Thymus (tissue), 11 donors: ENCODE measurements at regions not wholly inside any gene's neighbourhood (a gene's known extent, or its start where the extent isn't known, plus 50 kb on each side); places are given as distances from the start of the nearest gene placed in this dataset.

Experiments
- DNase-seq, 9 donors: peaks; one replicate each; pipeline ENCODE4 v3.0.0-alpha.2; 2013; ENCODE audit warnings: low spot score in 9 of 9, low read depth in 6 of 9, missing footprints in 1 of 9
- H3K27ac ChIP-seq, 2 donors: one replicate each; pipeline ENCODE4 v1.5.1; 2013; ENCODE audit warnings: control low read depth in 1 of 2, low read depth in 1 of 2, low read length in 1 of 2, mild to moderate bottlenecking in 1 of 2, moderate library complexity in 1 of 2
- H3K27me3 ChIP-seq, 2 donors: one replicate each; pipeline ENCODE4 v1.5.1; 2013; ENCODE audit warnings: low read length in 1 of 2; ENCODE audit not compliant: control insufficient read depth in 2 of 2, insufficient read depth in 1 of 2
- H3K36me3 ChIP-seq, 2 donors: one replicate each; pipeline ENCODE4 v1.5.1; 2013; ENCODE audit warnings: low read length in 1 of 2, mild to moderate bottlenecking in 1 of 2, moderate library complexity in 1 of 2; ENCODE audit not compliant: control insufficient read depth in 2 of 2, insufficient read depth in 2 of 2
- H3K4me1 ChIP-seq, 2 donors: one replicate each; pipeline ENCODE4 v1.5.1; 2013; ENCODE audit warnings: low read length in 2 of 2; ENCODE audit not compliant: control insufficient read depth in 2 of 2, insufficient read depth in 2 of 2
- H3K4me3 ChIP-seq, 2 donors: one replicate each; pipeline ENCODE4 v1.5.1; 2013; ENCODE audit warnings: low read length in 2 of 2, control low read depth in 1 of 2, mild to moderate bottlenecking in 1 of 2
- H3K9me3 ChIP-seq, 2 donors: one replicate each; pipeline ENCODE4 v1.5.1; 2013; ENCODE audit warnings: low read length in 1 of 2, mild to moderate bottlenecking in 1 of 2; ENCODE audit not compliant: control insufficient read depth in 2 of 2, insufficient read depth in 1 of 2
- WGBS: extraction: QIAGEN DNeasy Blood & Tissue Kit; methylation state at CpG from one replicate; pipeline ENCODE4 v1.1.7; 2013; 5-methylcytosine and 5-hydroxymethylcytosine counted together
- donor health status: healthy.

DNA sequence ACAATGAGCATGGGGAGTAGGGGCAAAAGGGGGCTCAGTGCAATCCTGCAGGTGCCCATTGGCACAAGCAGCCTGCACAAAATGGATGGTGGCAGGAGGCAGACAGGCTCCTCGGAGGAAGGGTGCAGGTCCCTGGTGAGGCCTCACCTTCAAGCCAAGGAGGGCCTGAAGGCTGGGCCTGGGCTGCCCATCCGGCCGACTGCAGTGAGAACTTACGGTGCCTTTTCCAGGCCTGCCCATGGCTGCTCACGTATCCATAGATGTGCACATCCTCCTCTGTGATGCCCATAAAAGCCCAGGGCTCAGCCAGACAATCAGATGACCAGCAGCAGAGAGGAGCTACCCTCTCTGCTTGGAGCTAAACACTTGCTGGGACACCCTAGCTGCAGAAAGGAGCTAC lies 1089.8 kb downstream of the PCDH18 start:
- DNase-seq: no peak
- Histone ChIP-seq H3K4me3 (no peak overlapping the region), H3K36me3 (no peaks in the 10 kb centered on the region), H3K27me3 (no peaks in the 10 kb centered on the region), H3K9me3 (peaks cover 0 to 15% of the 10 kb centered on the region in 2 donors), H3K4me1 (no peaks in the 10 kb centered on the region), H3K27ac (no peak overlapping the region)
- 98% methylated on average over 5 of the region's 5 CpGs for WGBS

DNA sequence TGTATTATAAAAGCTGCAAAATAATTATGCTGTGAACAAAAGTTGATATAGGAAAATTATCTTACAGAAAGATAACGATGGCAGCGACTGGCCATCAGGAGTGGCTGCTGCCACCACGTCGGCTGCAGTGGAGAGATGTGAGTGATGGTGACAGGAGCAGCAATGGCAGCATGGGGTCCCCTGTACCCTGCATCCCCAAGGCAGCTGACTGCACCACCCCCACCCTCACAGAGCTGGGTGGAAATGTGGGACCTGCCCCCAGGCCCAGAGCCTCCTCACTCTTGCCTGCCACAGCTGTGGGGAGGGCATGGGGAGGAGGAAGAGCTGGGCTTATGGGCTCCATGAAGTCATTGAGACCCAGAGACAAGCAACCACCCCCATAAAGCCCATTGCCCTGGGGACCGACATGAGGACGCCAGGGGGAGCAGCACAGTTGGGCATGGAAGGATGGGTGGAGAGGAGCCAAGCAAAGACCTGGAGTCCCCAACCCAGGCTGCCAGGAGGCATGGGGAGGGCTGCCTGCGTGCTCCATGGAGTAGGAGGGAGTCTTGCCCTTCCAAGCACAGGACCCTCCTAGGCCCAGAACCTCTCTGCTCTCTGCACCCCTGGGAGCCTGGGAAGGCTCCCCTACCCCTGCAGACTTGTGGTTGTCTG lies 1090.5 kb downstream of the PCDH18 start:
- 93% methylated on average over 7 of the region's 7 CpGs for WGBS
- H3K27me3 ChIP-seq: no peaks in the 10 kb centered on the region
- no peaks in the 10 kb centered on the region for H3K4me1 ChIP-seq
- DNase-seq: no peak
- H3K9me3 ChIP-seq: peaks cover 0 to 15% of the 10 kb centered on the region in 2 donors
- H3K36me3 ChIP-seq: no peaks in the 10 kb centered on the region
- H3K27ac ChIP-seq: no peak overlapping the region
- no peak overlapping the region for H3K4me3 ChIP-seq

DNA sequence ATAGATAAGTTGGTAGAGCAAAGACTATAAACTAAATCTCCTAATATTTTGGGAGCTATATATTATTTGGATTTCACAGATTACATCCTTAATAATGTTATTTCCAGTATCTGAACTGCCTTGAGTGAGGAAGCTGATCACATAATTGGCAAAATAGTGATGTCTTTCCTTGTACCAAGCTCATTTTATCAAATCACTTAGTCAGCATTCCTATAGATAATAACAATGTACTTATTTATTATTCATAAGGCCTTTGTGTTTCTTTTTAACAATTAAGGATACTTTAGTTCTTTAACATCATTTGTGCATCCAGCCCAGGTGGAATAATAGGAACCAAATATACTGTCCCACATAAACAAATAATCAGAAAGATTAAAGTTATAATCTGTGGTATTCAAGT lies 1093.6 kb downstream of the PCDH18 start:
- peaks cover 0 to 15% of the 10 kb centered on the region in 2 donors for H3K9me3 ChIP-seq
- no peak for DNase-seq
- no peak overlapping the region for H3K27ac ChIP-seq
- H3K4me1 ChIP-seq: no peaks in the 10 kb centered on the region
- no peak overlapping the region for H3K4me3 ChIP-seq
- H3K27me3 ChIP-seq: no peaks in the 10 kb centered on the region
- H3K36me3 ChIP-seq: no peaks in the 10 kb centered on the region

DNA sequence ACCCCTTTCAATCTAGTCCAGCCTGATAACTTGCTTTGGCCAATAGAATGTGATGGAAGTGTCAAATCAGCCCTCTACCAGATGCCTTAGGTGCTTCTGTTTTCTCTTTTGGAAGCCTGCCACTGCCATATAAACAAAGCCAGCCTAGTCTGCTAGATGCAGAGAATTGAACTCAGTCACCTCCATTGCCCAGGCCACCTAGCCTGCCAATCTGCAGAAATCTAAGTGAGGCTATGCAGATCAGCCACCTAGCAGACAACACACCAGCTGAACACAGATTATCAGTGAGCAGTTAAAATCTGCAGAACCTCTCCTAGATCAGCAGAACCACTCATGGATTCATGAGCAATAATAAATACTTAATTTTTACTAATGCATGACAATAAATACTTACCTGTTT lies 1108.2 kb downstream of the PCDH18 start:
- Histone ChIP-seq H3K27me3 (no peaks in the 10 kb centered on the region), H3K9me3 (no peaks in the 10 kb centered on the region), H3K27ac (no peak overlapping the region), H3K36me3 (no peaks in the 10 kb centered on the region), H3K4me3 (no peak overlapping the region), H3K4me1 (no peaks in the 10 kb centered on the region)
- no peak for DNase-seq

DNA sequence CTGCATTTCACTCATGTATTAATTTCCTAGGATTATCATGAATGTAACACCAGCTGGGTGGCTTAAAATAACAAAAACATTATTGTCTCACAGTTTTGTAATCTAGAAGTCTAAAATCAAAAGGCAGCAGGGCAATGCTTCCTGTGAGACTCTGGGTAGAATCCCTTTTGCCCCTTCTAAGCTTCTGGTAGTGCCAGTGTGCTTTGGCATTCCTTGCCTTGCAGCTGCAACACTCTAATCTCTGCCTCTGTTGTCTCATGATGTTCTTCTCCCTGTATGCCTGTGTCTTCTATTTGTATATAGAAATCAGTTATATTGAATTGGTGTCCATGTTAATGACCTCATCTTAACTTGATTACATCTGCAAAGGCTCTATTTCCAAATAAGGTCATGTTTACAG lies 1117.3 kb downstream of the PCDH18 start:
- no peaks in the 10 kb centered on the region for H3K36me3 ChIP-seq
- no peak overlapping the region for H3K4me3 ChIP-seq
- no peaks in the 10 kb centered on the region for H3K4me1 ChIP-seq
- H3K9me3 ChIP-seq: no peaks in the 10 kb centered on the region
- no peak overlapping the region for H3K27ac ChIP-seq
- no peak for DNase-seq
- no peaks in the 10 kb centered on the region for H3K27me3 ChIP-seq

DNA sequence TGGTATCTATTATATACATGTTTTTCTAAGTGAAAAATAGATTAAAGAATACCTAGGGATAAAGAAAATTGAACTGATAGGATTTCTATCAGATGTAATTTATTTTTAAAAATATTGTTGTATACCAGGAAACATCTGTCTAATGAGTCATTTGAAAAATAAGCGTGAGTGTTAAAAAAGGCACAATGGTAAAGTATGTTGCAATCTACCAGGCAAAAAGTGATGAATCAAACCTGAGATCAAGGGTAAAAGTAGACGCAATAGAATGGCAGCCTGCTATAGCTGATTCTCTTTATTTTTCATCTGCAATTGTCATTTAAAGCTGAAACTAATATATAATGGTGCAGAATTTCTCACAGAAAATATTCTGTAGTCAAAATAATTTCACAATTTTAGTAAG lies 1119.6 kb downstream of the PCDH18 start:
- DNase-seq: no peak
- 66% methylated on average over 2 of the region's 2 CpGs for WGBS
- H3K27ac ChIP-seq: no peak overlapping the region
- H3K4me1 ChIP-seq: no peaks in the 10 kb centered on the region
- H3K27me3 ChIP-seq: no peaks in the 10 kb centered on the region
- H3K4me3 ChIP-seq: no peak overlapping the region
- no peaks in the 10 kb centered on the region for H3K9me3 ChIP-seq
- no peaks in the 10 kb centered on the region for H3K36me3 ChIP-seq

DNA sequence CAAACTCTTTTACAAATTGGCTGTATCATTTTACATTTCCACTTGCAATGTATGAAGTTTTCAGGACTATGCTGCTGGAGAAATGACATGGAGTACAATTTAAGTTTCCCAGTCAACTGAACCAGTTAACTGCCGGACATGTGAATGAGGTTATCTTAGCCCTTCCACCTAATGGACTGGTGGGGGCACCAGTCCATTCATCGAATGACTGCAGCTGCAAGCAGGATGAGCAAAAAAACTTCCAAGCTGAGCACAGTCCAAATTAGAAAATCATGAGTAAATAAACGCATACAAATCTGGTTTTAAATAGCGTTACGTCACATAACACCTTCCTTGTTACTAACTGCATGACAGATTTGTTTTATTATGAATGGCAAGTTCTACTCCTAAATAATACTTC lies 1131.5 kb downstream of the PCDH18 start:
- Histone ChIP-seq H3K36me3 (no peaks in the 10 kb centered on the region), H3K27ac (no peak overlapping the region), H3K9me3 (peaks cover 0 to 5% of the 10 kb centered on the region in 2 donors), H3K4me3 (no peak overlapping the region), H3K27me3 (no peaks in the 10 kb centered on the region), H3K4me1 (no peaks in the 10 kb centered on the region)
- no peak for DNase-seq
- WGBS: 91% methylated on average over 5 of the region's 5 CpGs

DNA sequence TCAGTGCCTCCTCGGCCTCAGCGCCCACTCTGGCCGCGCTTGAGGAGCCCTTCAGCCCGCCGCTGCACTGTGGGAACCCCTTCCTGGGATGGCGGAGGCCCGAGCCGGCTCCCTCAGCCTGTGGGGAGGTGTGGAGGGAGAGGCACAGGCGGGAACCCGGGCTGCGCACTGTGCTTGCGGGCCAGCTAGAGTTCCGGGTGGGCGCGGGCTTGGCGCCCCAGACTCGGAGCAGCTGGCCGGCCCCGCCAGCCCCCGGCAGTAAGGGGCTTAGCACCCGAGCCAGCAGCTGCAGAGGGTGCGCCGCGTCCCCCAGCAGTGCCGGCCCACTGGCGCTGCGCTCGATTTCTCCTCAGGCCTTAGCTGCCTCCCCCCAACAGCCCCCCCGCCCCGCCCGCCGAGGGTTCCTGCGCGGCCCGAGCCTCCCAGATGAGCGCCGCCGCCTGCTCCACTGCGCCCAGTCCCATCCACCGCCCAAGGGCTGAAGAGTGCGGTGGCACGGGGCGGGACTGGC lies 1137.0 kb downstream of the PCDH18 start:
- no peak for DNase-seq
- no peak overlapping the region for H3K4me3 ChIP-seq

DNA sequence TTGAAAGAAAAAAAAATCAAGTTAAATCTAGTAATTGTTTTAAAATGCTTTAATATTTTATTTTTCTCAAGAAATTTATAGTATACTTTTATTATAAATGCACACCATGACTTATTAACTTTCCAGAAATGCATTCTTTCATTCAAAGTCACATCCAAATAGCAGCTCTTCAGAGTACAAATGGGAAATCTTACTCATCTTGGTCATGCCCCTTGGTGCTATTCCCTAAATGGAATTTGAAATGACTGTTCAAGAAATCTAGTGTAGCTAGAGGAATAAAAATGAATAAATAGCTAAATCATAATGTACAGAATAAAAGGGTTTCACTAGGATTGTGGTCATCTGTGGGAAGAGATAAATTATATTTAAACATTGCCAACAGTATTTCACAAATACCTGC lies 1139.7 kb downstream of the PCDH18 start:
- H3K9me3 ChIP-seq: peaks cover 0 to 9% of the 10 kb centered on the region in 2 donors
- no peak overlapping the region for H3K4me3 ChIP-seq
- H3K27me3 ChIP-seq: no peaks in the 10 kb centered on the region
- no peaks in the 10 kb centered on the region for H3K36me3 ChIP-seq
- DNase-seq: no peak
- no peak overlapping the region for H3K27ac ChIP-seq
- H3K4me1 ChIP-seq: no peaks in the 10 kb centered on the region

More for the DNA sequence above, 1137.0 kb downstream of the PCDH18 start:
- Histone ChIP-seq H3K27me3 (no peaks in the 10 kb centered on the region), H3K9me3 (peaks cover 0 to 9% of the 10 kb centered on the region in 2 donors), H3K27ac (no peak overlapping the region), H3K4me1 (no peaks in the 10 kb centered on the region), H3K36me3 (no peaks in the 10 kb centered on the region)
- WGBS: 84% methylated on average over 44 of the region's 44 CpGs
